Kidney tubule cell (primary cell): ENCODE measurements at regions not wholly inside any gene's neighbourhood (a gene's known extent, or its start where the extent isn't known, plus 50 kb on each side); places are given as distances from the start of the nearest gene placed in this dataset.
"Not testable (repeated sequence)": the region's sequence is repeated elsewhere in the genome, so short reads cannot be mapped to it uniquely, and the experiment has no call there.

Experiments
- DNase-seq: peaks from one replicate; pipeline ENCODE4 v3.0.0-alpha.2; 2018; ENCODE audit warnings: low spot score

DNA sequence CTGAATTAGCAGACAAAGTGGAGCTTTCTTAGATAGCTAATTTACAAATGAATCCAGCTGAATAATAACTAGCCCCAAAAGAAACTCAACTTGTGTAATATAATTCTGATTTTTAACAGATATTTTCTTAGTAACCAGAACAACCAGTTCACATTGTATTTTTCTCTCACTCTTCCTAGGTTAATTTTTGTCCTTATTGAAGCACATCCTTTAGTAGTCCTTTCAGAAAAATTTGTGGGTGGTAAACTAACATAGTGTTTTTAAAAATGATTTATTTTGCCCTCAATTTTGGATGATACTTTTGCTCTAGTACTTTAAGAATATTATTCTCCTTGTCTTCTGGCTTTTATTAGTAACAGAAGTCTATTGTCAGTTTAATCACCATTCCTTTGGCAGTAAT is 190.6 kb upstream of the SLC39A10 start:
- DNase-seq = no peak

DNA sequence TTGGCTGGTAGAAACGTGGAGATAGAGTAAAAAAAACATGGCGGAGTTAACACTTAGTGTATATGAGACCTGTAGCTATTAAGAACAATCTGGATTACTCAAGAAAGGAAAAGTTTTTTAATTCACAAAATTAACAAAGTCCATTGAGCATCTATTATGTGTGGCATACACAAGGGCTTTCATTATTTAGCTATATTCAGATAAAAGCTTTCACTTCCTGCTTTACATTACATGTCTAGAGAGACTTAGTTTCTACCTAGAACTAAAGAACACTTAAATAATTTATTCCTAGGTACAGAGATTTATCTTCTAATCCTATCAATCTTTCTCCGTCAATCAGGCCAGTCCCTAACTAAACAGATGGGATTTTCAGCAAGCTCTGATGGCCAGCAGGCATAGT is 196.0 kb upstream of the SLC39A10 start:
- DNase-seq = no peak

DNA sequence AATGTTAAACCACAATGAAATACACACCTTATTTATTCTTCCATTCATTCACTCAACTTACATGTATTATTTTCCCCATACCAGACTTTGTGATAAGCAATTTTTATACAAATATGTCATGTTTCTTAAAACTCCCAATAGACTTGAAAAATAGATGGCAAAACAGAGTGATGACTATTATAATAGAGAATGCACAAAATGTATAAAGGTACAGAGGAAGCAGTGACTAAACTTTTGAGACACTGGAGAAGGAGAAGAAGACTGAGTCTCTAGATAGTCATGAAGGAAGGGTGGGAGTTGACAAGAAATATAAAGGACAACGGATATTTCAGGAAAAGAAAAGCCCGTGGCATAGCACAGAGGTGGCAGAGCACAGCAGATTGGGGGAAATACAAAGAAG is 198.1 kb upstream of the SLC39A10 start:
- DNase-seq = no peak

DNA sequence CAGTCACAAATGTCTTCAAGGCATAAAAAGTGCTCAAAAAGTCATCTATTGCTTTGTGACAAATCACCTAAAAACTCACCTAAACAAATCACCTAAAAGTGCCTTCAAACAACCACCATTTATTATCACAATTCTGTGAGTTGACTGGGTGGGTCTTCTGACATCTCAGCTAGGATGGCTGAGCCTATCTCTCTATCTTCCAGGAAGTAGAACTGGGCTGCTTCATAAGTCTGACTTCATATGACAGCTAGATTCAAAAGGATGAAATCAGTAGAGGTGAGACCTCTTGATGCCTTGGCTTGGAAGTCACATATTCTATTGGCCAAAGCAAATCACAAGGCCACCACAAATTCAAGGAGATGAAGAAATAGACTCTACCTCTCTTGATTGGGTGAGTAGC is 199.2 kb upstream of the SLC39A10 start:
- no peak for DNase-seq

DNA sequence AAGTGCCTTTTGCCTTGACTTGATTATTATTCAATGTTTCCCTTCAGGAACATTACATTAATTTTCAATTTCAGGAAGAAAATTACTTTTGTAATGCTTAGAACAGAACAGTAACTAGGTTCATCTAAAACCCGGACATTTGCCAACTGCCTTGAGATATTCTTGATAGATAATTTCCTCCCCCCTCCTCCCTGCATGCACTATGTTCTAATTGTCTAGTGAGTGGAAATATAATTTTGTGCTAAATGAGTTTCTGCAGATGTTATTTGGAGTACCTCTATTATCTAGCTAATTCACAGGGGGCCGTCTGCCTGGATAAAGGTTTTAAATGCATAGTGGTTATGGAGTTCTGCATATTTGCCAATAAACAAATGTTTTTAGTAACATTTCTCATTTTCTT is 200.3 kb upstream of the SLC39A10 start:
- DNase-seq = no peak

DNA sequence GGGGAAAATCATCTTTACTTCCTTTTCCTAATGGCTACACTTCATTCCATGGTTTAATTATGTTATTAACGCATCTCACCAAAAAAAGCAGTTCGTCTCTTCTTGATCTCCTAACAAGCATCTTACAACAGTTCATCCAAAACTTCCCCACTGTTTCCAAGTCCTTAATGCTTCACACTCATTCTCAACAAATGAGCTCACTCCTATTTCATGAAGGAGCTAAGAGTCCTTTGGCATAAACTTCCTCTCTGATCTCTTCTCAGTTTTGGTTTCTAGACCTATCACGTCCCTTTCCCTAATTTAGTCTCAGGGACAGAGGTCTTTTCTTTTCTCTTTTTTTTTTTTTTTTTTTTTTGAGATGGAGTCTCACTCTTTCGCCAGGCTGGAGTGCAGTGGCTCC is 205.9 kb upstream of the SLC39A10 start:
- no peak for DNase-seq

DNA sequence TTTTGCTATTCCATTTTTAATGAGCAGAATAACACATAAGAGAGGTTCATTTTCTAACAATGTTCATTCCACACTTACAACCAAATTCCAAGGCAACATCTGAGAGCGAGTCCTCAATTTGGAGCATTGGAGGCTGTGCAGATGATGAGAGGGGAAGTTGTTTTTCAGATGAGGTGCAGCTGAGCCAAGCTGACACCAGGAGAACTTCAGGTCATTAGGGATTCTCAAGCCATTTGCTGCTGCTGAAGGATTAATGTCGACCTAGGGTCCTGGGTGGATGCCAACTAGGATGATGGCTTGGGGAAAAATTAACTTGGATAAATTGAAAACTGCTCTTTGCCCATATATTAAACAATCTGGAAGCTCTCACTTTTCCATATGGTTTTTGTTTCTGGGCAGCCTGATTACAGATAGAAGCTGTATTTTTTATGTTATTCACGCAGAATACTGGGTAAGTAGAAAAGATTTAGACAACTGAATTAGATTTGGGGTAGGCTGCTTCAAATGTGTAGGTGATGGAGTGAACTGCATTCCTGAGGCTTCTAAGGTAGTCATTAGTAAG is 206.4 kb upstream of the SLC39A10 start:
- DNase-seq = no peak

DNA sequence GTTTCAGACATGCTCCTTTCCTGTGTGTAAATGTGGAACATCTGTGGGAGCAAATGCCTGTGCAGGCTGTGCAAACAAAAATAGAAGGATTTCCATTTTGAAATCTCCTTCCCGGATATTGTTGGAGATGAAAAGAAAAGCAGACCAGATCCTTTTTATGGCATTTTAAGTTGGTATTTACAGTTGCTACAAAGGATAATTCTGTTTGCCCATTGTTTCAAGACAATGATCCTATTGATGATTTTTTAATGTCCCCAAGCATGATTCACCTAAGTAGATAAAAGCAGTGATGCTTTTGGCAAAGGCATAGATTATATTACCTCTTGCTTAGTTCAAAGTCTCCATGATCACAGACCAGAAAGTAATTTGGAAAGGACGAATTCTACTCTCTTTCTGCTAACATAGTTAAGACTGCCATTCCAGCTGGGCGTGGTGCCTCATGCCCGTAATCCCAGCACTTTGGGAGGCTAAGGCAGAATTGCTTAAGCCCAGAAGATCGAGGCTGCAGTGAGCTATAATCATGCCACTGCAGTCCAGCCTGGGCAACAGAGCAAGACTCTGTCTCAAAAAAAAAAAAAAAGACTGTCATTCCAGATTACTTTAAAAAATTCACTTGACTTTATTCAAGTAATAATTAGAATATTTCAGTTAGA is 209.6 kb upstream of the SLC39A10 start:
- DNase-seq = no peak

DNA sequence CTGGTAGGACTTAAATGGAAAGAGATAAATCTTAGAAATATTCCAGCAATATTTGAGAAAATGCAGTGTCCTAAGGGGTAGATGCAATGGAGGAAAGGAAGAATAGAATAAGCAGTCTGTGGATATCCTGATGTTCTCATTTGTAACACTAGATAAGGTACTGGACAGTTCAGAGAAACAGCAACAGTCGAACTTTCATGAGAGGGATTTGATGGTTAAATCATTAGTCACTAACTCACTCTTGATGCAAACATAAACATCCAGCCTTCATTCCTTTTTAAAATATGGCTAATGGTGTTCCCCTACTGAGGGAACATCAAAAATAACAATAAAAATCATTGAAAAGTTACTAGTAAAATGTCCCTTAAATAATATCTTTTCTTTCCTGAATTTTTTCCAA is 211.4 kb upstream of the SLC39A10 start:
- no peak for DNase-seq

DNA sequence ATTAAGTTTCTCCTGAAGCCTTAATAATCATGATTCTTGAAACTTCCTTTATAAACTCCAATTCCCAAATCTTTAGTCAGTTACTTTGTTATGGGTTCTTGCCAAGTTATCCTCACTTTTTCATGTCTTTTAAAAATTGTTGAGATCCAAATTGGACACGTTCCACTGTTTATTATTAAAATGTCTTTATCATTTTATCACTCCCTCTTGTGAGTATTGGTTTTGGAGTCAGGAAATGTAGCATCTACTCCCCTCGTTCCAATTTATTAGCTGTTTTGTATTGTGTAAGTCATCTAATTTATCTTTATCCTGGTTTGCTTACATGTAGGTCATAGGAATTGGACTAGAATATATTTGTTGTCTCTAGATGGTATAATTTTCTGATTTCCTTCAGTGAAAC is 213.1 kb upstream of the SLC39A10 start:
- DNase-seq = no peak

DNA sequence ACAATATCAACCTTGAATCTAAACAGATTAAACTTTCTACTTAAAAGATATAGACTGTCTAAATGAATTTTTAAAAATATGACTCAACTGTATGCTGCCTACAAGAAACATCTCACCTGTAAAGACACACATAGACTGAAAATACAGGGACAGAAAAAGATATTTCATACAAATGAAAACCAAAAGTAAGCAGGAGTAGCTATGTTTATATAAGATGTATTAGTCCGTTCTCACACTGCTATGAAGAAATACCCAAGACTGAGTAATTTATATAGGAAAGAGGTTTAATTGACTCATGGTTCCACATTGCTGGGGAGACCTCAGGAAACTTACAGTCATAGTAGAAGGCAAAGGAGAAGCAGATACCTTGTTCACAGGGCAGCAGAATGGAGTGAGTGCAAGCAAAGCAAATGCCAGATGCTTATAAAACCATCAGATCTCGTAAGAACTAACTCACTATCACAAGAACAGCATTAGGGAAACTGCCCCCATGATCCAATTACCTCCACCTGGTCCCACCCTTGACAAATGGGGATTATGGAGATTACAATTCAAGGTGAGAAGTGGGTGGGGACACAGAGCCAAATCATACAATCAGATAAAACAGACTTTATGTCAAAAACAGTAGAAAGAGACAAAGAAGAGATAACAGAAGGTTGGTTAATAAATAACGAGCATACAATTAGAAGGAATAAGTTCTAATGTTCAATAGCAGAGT is 214.4 kb upstream of the SLC39A10 start:
- no peak for DNase-seq

DNA sequence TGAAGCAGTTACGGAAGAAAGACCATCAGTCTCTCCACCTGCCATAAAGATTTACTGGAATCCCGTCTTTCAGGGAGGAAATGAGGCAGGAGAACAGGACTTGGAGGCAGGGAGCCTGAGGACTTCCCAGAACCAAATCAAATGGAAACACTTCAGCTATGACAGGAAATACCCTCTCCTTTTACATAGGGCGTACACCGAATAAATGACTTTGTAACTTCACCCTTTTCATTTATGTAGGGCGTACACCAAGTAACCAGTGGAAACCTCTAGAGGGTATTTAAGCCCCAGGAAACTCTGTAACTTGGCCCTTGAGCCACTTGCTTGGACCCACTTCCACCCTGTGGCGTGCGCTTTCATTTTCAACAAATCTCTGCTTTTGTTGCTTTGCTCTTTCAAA is 218.3 kb upstream of the SLC39A10 start:
- no peak for DNase-seq

DNA sequence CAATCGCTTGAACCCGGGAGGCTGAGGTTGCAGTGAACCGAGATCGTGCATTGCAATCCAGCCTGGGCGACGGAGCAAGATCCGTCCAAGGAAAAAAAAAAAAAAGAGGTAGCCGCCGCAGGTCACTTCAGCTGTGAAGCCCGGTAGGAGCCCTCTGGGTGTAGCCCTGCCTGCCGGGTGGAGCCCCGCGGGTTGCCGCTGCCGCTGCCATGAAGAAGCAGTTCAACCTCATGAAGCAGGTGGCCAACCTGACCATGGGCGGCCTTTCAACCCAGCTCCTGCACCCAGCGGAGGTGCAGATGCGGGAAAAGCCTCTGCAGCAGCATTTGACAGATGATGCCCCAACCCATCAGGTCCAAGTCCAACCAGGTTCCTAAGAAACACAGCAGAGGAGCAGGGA is 219.5 kb upstream of the SLC39A10 start:
- DNase-seq = no peak

DNA sequence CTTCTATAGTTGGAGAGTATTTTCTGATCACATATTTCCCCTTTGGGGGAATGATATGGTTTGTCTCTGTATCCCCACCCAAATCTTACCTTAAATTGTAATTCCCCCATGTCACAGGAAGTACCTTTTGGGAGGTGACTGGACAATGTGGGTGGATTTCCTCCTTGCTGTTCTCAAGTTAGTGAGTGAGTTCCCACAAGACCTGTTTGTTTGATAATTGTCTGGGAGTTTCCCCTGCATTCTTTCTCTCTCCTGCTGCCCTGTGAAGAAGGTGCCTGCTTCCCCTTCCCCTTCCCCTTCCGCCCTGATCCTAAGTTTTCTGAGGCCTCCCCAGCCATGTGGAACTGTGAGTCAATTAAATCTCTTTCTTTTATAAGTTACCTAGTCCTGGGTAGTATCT is 222.7 kb upstream of the SLC39A10 start:
- peak; percentile 66 for DNase-seq

DNA sequence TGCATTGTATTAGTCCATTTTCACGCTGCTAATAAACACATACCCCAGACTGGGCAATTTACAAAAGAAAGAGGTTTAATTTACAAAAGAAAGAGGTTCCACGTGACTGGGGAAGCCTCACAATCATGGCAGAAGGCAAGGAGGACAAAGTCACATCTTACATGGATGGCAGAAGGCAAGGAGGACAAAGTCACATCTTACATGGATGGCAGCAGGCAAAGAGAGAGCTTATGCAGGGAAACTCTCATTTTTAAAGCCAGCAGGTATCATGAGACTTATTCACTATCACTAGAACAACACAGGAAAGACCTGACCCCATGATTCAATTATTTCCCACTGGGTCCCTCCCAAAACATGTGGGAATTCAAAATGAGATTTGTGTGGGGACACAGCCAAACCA is 223.3 kb upstream of the SLC39A10 start:
- not testable (repeated sequence) for DNase-seq

DNA sequence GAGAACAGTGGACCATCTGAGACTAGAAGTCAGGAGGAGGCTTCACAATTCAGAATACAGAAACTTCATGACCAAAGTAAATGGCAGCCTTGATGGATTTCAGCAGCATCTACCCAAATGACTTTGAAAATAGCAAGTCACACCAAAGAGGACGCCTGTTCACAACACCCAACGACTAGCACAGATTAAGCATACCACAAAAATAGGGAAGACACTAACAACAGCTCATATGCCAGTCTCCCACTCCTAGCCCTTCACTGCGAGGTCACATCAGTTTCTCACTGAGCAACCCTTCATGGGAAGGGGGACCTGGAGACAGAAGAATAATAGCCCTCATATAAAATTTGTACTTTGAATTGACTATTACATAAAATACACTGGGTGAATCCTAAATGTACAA is 228.4 kb upstream of the SLC39A10 start:
- DNase-seq = no peak

DNA sequence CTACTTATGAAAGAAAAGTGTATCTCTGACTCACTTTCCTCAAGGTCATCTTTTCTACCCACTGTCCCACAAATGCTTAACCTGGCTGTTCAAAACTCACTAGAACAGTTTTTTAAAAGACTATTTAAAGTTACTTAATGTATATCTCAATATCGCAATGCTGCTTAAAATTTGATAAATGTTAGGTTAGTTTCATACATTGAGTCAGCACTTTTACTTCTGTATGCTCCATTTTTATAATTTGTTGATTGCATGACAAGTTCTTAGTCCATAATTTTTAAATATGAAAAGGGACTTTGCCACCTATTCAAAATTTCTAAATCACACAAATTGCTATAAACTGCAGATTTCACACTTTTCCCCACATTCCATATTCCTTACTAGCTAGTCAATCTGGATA is 231.7 kb upstream of the SLC39A10 start:
- DNase-seq = no peak

DNA sequence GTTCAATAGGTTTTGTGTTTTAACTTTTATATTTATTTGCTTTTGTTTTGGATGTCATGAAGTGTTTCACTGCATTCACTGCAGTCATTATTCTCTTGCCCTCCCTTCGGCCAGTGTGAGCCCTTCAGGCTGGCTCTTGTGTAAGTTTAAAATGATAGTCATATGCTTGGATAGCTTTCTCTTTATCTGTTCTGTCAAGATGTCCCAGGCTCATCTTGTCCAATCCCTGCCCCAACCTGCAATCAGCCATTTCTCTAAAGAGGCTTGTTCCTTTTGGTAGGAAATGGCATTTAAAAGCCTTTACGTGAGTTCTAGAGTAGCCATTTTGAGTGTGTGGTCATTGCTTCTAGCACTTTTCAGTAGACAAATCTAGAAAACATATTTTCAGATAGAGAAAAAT is 238.0 kb upstream of the SLC39A10 start:
- DNase-seq = no peak

DNA sequence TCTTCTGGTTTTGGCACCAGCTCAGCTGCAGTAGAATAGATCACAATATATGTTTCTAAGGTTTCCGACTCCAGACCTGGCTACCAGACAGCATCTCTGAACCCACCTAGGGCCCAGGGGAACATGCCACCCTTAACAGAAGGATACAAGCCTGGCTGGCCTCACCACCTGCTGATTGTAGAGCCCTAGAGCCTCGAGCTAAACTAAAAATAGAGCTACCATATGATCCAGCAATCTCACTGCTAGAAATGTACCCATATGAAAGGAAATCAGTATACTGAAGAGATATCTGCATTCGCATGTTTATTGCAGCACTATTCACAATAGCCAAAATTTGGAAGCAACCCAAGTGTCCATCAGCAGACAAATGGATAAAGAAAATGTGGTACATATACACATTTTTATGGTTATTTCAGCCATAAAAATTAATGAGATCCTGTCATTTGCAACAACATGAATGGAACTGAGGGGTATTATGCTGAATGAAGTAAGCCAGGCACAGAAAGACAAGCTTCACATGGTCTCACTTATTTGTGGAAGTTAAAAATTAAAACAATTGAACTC is 242.4 kb upstream of the SLC39A10 start:
- no peak for DNase-seq

DNA sequence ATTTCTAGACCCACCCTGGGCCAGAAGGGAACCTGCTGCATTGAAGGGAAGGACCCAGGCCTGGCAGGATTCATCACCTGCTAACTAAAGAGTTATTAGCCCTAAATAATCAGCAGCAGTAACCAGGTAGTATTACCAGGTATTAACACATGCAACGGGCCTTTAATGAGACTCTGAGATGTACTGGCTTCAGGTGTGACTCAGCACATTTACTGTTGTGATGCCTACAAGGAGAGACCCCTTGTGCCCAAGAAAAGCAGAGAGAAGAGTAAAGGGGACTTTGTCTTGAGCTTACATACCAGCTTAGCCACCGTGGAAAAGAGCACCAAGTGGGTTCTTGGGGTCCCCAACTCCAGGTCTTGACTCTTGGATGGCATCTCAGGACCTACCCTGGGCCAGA is 243.1 kb upstream of the SLC39A10 start:
- no peak for DNase-seq

DNA sequence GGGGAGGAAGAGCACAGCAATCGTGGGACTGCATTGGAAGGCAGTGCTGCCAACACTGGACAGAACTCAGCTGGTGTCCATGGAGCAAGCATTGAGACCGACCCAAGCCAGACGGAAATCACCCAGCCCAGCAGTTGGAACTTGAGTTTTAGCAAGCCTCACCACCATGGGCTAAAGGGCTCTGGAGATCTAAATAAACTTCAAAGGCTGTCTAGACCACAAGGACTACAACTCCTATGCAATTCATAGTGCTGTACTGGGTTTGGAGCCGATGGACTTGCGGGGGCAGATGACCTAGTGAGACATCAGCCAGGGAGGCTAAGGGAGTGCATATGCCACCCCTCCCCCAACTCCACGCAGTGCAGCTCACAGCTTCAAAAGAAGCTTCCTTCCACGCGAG is 243.6 kb upstream of the SLC39A10 start:
- DNase-seq = no peak

DNA sequence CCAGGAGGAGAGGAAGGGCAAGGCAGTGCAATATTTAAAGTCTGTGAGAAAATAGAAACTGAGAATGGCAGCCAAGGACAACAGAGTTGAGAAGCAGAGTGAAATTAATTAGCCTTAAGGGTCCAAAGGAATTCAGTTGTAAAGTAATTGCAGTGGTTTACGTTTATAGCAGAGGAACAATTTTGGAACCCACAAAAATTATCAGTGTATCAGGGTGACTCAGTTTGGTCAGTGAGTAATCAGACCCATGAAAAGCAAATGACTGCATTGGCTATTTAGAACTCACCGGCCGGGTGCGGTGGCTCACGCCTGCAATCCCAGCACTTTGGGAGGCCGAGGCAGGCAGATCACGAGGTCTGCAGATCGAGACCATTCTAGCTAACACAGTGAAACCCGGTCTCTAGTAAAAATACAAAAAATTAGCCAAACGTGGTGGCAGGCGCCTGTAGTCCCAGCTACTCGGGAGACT is 245.8 kb upstream of the SLC39A10 start:
- DNase-seq = no peak

DNA sequence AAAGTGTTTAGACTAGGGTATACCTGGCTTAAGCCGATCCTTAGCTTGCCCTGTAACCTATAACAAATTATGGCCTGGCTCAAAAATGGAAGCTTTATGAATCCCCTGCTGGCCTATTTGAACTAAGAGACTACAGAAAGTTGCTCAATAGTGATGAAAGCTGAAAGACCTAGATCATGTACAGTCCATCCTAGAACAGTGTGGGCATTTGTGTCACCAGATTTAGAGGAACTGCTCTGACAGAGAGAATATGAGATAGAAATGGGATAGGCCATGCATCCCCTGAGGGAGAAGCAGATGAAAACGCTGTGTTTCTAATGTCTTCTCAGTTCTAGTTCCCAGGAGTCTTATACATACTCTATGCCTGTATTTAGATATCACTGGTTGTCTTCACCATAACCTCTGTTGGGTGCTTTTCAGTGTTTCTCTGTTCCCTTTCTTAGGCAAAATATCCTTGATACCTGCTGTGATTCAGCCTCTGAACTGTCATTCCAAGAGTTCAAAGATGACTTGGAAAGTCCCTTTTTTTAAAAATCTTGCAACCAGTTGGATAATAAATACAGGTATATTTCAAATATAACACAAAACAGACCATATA is 246.9 kb upstream of the SLC39A10 start:
- DNase-seq = no peak
